ENCODE measurements at regions not wholly inside any gene's neighbourhood (a gene's known extent, or its start where the extent isn't known, plus 50 kb on each side); places are given as distances from the start of the nearest gene placed in this dataset.

- Histone ChIP-seq H3K4me1 (ENCODE audit: insufficient read depth, low read length) (no peaks in the 10 kb centered on the region), H3K4me3 (replicated peaks in 1 of 3; ENCODE audit: insufficient read depth in 1 of 3, low read depth in 2 of 3, low read length in 3 of 3) (no peak overlapping the region), H3K36me3 (replicated peaks in 1 of 2; ENCODE audit: control insufficient read depth in 1 of 2, insufficient read depth in 2 of 2, low read length in 2 of 2) (no peaks in the 10 kb centered on the region), H4K20me1 (ENCODE audit: insufficient read depth, low read length) (no peaks in the 10 kb centered on the region), H3K27me3 (ENCODE audit: control insufficient read depth in 1 of 2, insufficient read depth in 2 of 2, low read length in 2 of 2) (no peaks in the 10 kb centered on the region; a peak in 1 of 5 replicates), H3K9me3 (ENCODE audit: low read length) (no peaks in the 10 kb centered on the region), H2AFZ (ENCODE audit: low read length) (no peak overlapping the region), H3K4me2 (ENCODE audit: low read depth, low read length) (no peak overlapping the region), H3K79me2 (ENCODE audit: insufficient read depth, low read length) (no peaks in the 10 kb centered on the region), H3K27ac (ENCODE audit: extremely low read length, insufficient read depth, low read length) (no peak overlapping the region), H3K9ac (ENCODE audit: insufficient read depth, low read depth, low read length) (no peak overlapping the region)
- no TSS peak for BruUV-seq (replicated peaks)
- in situ Hi-C loops (cut with HindIII; ENCODE audit: extremely low pct_ligation_motif_present, low pct_unique_long_range_greater_than_20kb): no loop called here
- CTCF ChIA-PET (ENCODE audit: low intra/inter-chr PET ratio, low total read pairs): no interaction called here
- TF ChIP-seq ARNT (IDR thresholded peaks at IDR 0.05) (no peak), IRF9 (CRISPR knock-in tag; IDR thresholded peaks at IDR 0.05; ENCODE audit: borderline replicate concordance) (no peak), USF2 (IDR thresholded peaks at IDR 0.05; ENCODE audit: low read depth, low read length) (peak; percentile 55), USF2 (CRISPR knock-in tag; IDR thresholded peaks at IDR 0.05; ENCODE audit: borderline replicate concordance) (no peak), ZNF432 (CRISPR knock-in tag; IDR thresholded peaks at IDR 0.05; ENCODE audit: borderline replicate concordance) (no peak), ATF1 (CRISPR knock-in tag; IDR thresholded peaks at IDR 0.05) (no peak), CHCHD3 (CRISPR knock-in tag; IDR thresholded peaks at IDR 0.05) (no peak), KAT2B (IDR thresholded peaks at IDR 0.05; ENCODE audit: borderline replicate concordance, low read depth, low read length) (no peak), CCAR2 (optimal IDR thresholded peaks at IDR 0.05; ENCODE audit: low read depth, low read length) (no peak), TCF7 (IDR thresholded peaks at IDR 0.05; ENCODE audit: low read depth) (no peak)
- POLR2A ChIA-PET: no interaction called here
- DNase-seq (ENCODE audit: low spot score): no peak
- WGBS (ENCODE audit: low lambda C conversion rate): 13% methylated on average over 3 of the region's 3 CpGs
- no peak for ATAC-seq
- intact Hi-C loops (cut with micrococcal nuclease; ENCODE audit: unreplicated experiment): no loop called here
- no peak for FAIRE-seq
These were observed 289.1 kb upstream of the JAG1 start for GRCh38 chr20:10962937-10963336.
